Gastrocnemius medialis (tissue), 4 donors: ENCODE measurements at regions not wholly inside any gene's neighbourhood (a gene's known extent, or its start where the extent isn't known, plus 50 kb on each side); places are given as distances from the start of the nearest gene placed in this dataset.

Source experiments
- POLR2A ChIP-seq, 2 donors: fragments of 450-650 bp; IDR thresholded peaks; one replicate each; pipeline ENCODE4 v1.6.1; 2017; ENCODE audit warnings: antibody characterized with exemption in 2 of 2, mild to moderate bottlenecking in 2 of 2, moderate library complexity in 2 of 2
- TF ChIP-seq, protein P1 (sequence below), 5 experiments: fragments of 450-650 bp in 3 of 5; fragments of 200-600 bp in 2 of 5; sonication (generic) in 2 of 5; IDR thresholded peaks in 4 of 5; conservative IDR thresholded peaks in 1 of 5; 1 replicate in 4 of 5; 2 replicates in 1 of 5; pipeline ENCODE4 v1.5.1; 2016 to 2019; ENCODE audit warnings: antibody characterized with exemption in 5 of 5, mild to moderate bottlenecking in 3 of 5, moderate library complexity in 3 of 5

DNA sequence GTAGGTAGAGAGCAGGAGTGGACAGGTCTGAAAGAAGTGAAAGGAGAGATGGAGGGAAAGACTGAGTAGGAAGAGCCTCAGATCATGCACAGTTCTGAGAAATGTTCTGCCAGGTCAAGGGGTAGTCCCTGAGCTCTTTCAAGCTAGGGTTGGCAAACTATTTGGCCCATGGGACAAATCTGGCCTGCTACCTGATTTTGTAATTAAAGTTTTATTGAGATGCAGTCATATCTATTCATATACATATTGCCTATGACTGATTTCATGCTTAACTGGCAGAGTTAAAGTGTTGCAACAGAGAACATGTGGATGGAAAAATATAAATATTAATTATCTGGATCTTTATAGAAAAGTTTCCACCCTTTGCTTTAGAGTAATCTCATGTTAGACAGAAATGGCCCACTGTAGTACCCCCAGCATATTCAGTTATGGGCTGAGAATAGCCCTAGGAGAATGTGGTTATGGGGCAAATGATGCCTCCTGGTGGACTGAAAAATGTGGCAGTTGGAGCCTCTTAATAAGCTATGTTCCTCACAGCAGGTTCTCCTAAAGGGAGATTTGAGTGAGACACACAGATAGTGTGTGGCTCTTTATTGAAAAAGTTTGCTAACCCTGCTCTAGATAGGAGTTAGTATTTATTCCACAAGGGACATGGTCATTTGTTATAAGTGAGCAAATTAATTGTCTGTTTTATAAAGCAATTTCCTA lies 476.9 kb downstream of the LRIG3 start:
- TF ChIP-seq, protein P1, sequence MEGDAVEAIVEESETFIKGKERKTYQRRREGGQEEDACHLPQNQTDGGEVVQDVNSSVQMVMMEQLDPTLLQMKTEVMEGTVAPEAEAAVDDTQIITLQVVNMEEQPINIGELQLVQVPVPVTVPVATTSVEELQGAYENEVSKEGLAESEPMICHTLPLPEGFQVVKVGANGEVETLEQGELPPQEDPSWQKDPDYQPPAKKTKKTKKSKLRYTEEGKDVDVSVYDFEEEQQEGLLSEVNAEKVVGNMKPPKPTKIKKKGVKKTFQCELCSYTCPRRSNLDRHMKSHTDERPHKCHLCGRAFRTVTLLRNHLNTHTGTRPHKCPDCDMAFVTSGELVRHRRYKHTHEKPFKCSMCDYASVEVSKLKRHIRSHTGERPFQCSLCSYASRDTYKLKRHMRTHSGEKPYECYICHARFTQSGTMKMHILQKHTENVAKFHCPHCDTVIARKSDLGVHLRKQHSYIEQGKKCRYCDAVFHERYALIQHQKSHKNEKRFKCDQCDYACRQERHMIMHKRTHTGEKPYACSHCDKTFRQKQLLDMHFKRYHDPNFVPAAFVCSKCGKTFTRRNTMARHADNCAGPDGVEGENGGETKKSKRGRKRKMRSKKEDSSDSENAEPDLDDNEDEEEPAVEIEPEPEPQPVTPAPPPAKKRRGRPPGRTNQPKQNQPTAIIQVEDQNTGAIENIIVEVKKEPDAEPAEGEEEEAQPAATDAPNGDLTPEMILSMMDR (IDR thresholded peaks at IDR 0.05 in 4 of 5, conservative IDR thresholded peaks at IDR 0.05 in 1 of 5): peak in 2 of 5 experiments; percentile 26 to 38
- no peak for TF ChIP-seq POLR2A (IDR thresholded peaks at IDR 0.05)
